ENCODE measurements at regions not wholly inside any gene's neighbourhood (a gene's known extent, or its start where the extent isn't known, plus 50 kb on each side); places are given as distances from the start of the nearest gene placed in this dataset.

DNA sequence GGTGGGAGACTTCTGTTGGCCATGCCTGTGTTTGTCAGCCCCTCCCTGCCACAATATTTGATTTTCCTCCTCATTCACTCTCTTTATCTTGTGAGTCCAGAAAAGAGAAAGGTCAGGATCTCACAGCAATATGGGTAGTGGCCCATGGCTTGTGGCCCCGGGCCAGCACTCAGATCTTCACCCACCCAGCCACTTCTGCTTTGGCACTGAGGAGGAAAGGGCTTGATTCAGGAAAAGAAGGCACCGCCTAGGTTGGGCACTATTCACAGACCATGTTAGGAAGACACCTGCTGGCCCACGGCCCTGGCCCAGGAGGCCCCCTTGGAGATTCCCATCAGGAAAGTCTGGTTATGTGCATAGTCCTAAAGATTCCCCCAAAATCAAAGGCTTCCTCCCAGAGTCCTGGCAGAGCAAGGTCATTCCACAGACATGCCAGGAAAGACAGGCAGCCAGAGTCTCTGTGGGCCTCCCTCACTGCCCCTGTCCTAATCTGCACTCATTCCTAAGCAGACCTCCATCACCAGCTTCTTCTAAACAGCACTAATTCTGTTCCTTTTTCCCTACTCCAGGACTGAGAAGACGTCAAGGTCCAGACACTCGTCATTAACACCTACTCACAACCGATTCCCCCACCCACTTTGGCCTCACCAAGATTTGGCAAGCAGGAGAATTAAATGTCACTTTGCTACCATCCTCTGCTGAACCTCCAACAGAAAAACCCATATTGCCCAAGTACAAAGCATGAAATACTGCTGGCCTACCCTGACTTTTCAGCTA is 179.3 kb downstream of the DEPDC1B start:
- Histone ChIP-seq H3K27me3 (no peaks in the 10 kb centered on the region), H3K9me3 (no peaks in the 10 kb centered on the region), H3K4me3 (no peak overlapping the region), H3K27ac (no peak overlapping the region), H3K4me1 (ENCODE audit: insufficient read depth) (peaks cover 3% of the 10 kb centered on the region), H3K36me3 (no peaks in the 10 kb centered on the region)
- DNase-seq, result no peak
- TF ChIP-seq POLR2A (IDR thresholded peaks at IDR 0.05), result no peak
- TF ChIP-seq, protein P1, sequence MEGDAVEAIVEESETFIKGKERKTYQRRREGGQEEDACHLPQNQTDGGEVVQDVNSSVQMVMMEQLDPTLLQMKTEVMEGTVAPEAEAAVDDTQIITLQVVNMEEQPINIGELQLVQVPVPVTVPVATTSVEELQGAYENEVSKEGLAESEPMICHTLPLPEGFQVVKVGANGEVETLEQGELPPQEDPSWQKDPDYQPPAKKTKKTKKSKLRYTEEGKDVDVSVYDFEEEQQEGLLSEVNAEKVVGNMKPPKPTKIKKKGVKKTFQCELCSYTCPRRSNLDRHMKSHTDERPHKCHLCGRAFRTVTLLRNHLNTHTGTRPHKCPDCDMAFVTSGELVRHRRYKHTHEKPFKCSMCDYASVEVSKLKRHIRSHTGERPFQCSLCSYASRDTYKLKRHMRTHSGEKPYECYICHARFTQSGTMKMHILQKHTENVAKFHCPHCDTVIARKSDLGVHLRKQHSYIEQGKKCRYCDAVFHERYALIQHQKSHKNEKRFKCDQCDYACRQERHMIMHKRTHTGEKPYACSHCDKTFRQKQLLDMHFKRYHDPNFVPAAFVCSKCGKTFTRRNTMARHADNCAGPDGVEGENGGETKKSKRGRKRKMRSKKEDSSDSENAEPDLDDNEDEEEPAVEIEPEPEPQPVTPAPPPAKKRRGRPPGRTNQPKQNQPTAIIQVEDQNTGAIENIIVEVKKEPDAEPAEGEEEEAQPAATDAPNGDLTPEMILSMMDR (IDR thresholded peaks at IDR 0.05), result no peak
- TF ChIP-seq EP300 (IDR thresholded peaks at IDR 0.05), result no peak
- WGBS, 3 donors, result 81 to 90% (median 87%) methylated on average over 6 of the region's 6 CpGs
- intact Hi-C loops (cut with DNase I), result no loop called here

GRCh38 chr5:60519372-60519771 is 180.6 kb downstream of the DEPDC1B start:
- 13 to 30% (median 22%) methylated on average over 1 of the region's 1 CpG for WGBS, 3 donors
- Histone ChIP-seq H3K27me3 (no peaks in the 10 kb centered on the region), H3K4me3 (no peak overlapping the region), H3K9me3 (no peaks in the 10 kb centered on the region), H3K36me3 (no peaks in the 10 kb centered on the region), H3K4me1 (ENCODE audit: insufficient read depth) (peaks cover 3% of the 10 kb centered on the region), H3K27ac (no peak overlapping the region)
- intact Hi-C loops (cut with DNase I), result no loop called here
- DNase-seq, result no peak
- TF ChIP-seq EP300 (IDR thresholded peaks at IDR 0.05), result no peak
- TF ChIP-seq, protein P1 (IDR thresholded peaks at IDR 0.05), result no peak
- TF ChIP-seq POLR2A (IDR thresholded peaks at IDR 0.05), result no peak

GRCh38 chr5:60517850-60518249 is 182.1 kb downstream of the DEPDC1B start:
- Histone ChIP-seq H3K4me3 (no peak overlapping the region), H3K27ac (no peak overlapping the region), H3K36me3 (no peaks in the 10 kb centered on the region), H3K9me3 (no peaks in the 10 kb centered on the region), H3K4me1 (ENCODE audit: insufficient read depth) (peaks cover 3% of the 10 kb centered on the region), H3K27me3 (no peaks in the 10 kb centered on the region)
- no peak for DNase-seq
- WGBS, 3 donors, result 93 to 98% (median 94%) methylated on average over 3 of the region's 3 CpGs
- intact Hi-C loops (cut with DNase I), result no loop called here
- TF ChIP-seq, protein P1 (IDR thresholded peaks at IDR 0.05), result no peak
- no peak for TF ChIP-seq POLR2A (IDR thresholded peaks at IDR 0.05)
- TF ChIP-seq EP300 (IDR thresholded peaks at IDR 0.05), result no peak

DNA sequence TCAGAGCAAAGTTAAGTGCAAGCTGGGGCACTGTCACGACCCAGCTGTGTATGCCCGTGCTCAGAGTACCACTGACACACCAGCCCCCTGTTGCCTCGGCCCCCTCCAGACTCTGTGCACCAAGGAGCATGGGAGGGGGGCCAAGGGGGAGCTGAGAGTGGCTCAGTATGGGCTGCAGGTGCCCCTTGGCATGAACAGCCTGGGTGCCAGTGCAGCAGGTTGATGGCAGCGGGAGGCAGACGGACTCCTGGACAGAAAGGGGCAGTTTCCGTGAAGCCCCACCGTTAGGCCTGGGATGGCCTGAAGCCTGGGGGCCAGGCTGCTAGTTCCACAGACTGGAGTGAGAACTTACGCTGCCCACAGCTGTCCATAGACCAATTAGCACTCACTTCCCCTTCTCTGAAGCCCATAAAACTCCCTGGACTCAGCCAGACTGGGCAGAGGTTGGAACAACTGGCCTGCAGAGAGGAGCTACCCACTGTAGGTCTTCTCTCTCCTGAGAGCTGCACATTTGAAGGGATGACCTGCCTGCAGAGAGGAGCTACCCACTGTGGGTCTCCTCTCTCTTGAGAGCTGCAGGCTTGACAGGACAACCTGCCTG is 182.8 kb downstream of the DEPDC1B start:
- Histone ChIP-seq H3K27ac (no peak overlapping the region), H3K4me1 (ENCODE audit: insufficient read depth) (peaks cover 3% of the 10 kb centered on the region), H3K36me3 (no peaks in the 10 kb centered on the region), H3K9me3 (no peaks in the 10 kb centered on the region), H3K27me3 (no peaks in the 10 kb centered on the region), H3K4me3 (no peak overlapping the region)
- no peak for TF ChIP-seq EP300 (IDR thresholded peaks at IDR 0.05)
- TF ChIP-seq POLR2A (IDR thresholded peaks at IDR 0.05), result no peak
- TF ChIP-seq, protein P1 (IDR thresholded peaks at IDR 0.05), result no peak
- no peak for DNase-seq
- intact Hi-C loops (cut with DNase I), result no loop called here
- WGBS, 3 donors, result 94 to 97% (median 94%) methylated on average over 8 of the region's 8 CpGs
